ENCODE measurements at regions not wholly inside any gene's neighbourhood (a gene's known extent, or its start where the extent isn't known, plus 50 kb on each side); places are given as distances from the start of the nearest gene placed in this dataset.
"Not testable (repeated sequence)": the region's sequence is repeated elsewhere in the genome, so short reads cannot be mapped to it uniquely, and the experiment has no call there.

GRCh38 chr2:187686416-187687024 lies 132.3 kb upstream of the TFPI start:
- H3K27me3 ChIP-seq = no peaks in the 10 kb centered on the region
- H3K36me3 ChIP-seq = no peaks in the 10 kb centered on the region
- H3K9me3 ChIP-seq = no peaks in the 10 kb centered on the region
- H3K27ac ChIP-seq = no peak overlapping the region
- no peak for ATAC-seq
- no peaks in the 10 kb centered on the region for H3K4me1 ChIP-seq
- H3K4me3 ChIP-seq = no peak overlapping the region
- no peak for DNase-seq
- intact Hi-C loops (cut with DNase I) = no loop called here
- 89 to 91% methylated on average over 6 of the region's 6 CpGs for WGBS, 2 donors
- no peak for TF ChIP-seq CTCF (IDR thresholded peaks at IDR 0.05)

GRCh38 chr2:187687585-187687984 lies 133.3 kb upstream of the TFPI start:
- H3K27me3 ChIP-seq = no peaks in the 10 kb centered on the region
- no peak for ATAC-seq
- WGBS, 2 donors = 75 to 77% methylated on average over 2 of the region's 2 CpGs
- no peaks in the 10 kb centered on the region for H3K4me1 ChIP-seq
- no peaks in the 10 kb centered on the region for H3K36me3 ChIP-seq
- DNase-seq = no peak
- H3K27ac ChIP-seq = no peak overlapping the region
- H3K9me3 ChIP-seq = no peaks in the 10 kb centered on the region
- intact Hi-C loops (cut with DNase I) = no loop called here
- no peak for TF ChIP-seq CTCF (IDR thresholded peaks at IDR 0.05)
- H3K4me3 ChIP-seq = no peak overlapping the region

GRCh38 chr2:187689372-187689771 lies 135.1 kb upstream of the TFPI start:
- H3K36me3 ChIP-seq = no peaks in the 10 kb centered on the region
- H3K27me3 ChIP-seq = no peaks in the 10 kb centered on the region
- no peaks in the 10 kb centered on the region for H3K4me1 ChIP-seq
- intact Hi-C loops (cut with DNase I) = no loop called here
- no peak overlapping the region for H3K27ac ChIP-seq
- ATAC-seq = no peak
- DNase-seq = no peak
- no peaks in the 10 kb centered on the region for H3K9me3 ChIP-seq
- no peak overlapping the region for H3K4me3 ChIP-seq
- no peak for TF ChIP-seq CTCF (IDR thresholded peaks at IDR 0.05)

- TF ChIP-seq CTCF (IDR thresholded peaks at IDR 0.05) = no peak
- Histone ChIP-seq H3K27me3 (no peaks in the 10 kb centered on the region), H3K9me3 (no peaks in the 10 kb centered on the region), H3K27ac (no peak overlapping the region), H3K36me3 (no peaks in the 10 kb centered on the region), H3K4me1 (no peaks in the 10 kb centered on the region), H3K4me3 (no peak overlapping the region)
- intact Hi-C loops (cut with DNase I) = no loop called here
- ATAC-seq = no peak
- no peak for DNase-seq
- 84 to 86% methylated on average over 3 of the region's 3 CpGs for WGBS, 2 donors
Observed at GRCh38 chr2:187693923-187694322, 139.7 kb upstream of the TFPI start.

GRCh38 chr2:187696644-187697043 lies 142.4 kb upstream of the TFPI start:
- ATAC-seq; H3K4me3 ChIP-seq; H3K36me3 ChIP-seq; H3K27ac ChIP-seq; H3K27me3 ChIP-seq; DNase-seq; H3K9me3 ChIP-seq; H3K4me1 ChIP-seq; intact Hi-C loops (cut with DNase I): not testable (repeated sequence)
- WGBS, 2 donors = 85 to 87% methylated on average over 7 of the region's 7 CpGs

All from heart right ventricle (tissue), 16 donors.